ENCODE measurements at regions not wholly inside any gene's neighbourhood (a gene's known extent, or its start where the extent isn't known, plus 50 kb on each side); places are given as distances from the start of the nearest gene placed in this dataset.

- no peak for TF ChIP-seq OSR1 (CRISPR knock-in tag; IDR thresholded peaks at IDR 0.05)
- TF ChIP-seq PATZ1 (CRISPR knock-in tag; IDR thresholded peaks at IDR 0.05; ENCODE audit: borderline replicate concordance) = no peak
- TF ChIP-seq CREB5 (CRISPR knock-in tag; IDR thresholded peaks at IDR 0.05; ENCODE audit: low read depth) = no peak
- TF ChIP-seq BACH2 (CRISPR knock-in tag; IDR thresholded peaks at IDR 0.05; ENCODE audit: borderline replicate concordance) = no peak
- no peak for TF ChIP-seq CSDC2 (CRISPR knock-in tag; IDR thresholded peaks at IDR 0.05)
- no peak for TF ChIP-seq ZNF565 (CRISPR knock-in tag; conservative IDR thresholded peaks at IDR 0.05; ENCODE audit: low read depth)
- TF ChIP-seq SNAI2 (CRISPR knock-in tag; IDR thresholded peaks at IDR 0.05) = no peak
- TF ChIP-seq ZFP30 (CRISPR knock-in tag; IDR thresholded peaks at IDR 0.05) = no peak
- no peak for TF ChIP-seq ZFP3 (CRISPR knock-in tag; IDR thresholded peaks at IDR 0.05)
- no peak for TF ChIP-seq ZNF8 (CRISPR knock-in tag; IDR thresholded peaks at IDR 0.05)
- TF ChIP-seq CSRNP3 (CRISPR knock-in tag; IDR thresholded peaks at IDR 0.05) = no peak
- no peak for TF ChIP-seq ZC3H10 (CRISPR knock-in tag; IDR thresholded peaks at IDR 0.05)
- no peak for TF ChIP-seq POU6F1 (CRISPR knock-in tag; IDR thresholded peaks at IDR 0.05; ENCODE audit: borderline replicate concordance, low read depth)
- TF ChIP-seq ESRRG (CRISPR knock-in tag; IDR thresholded peaks at IDR 0.05) = no peak
Observed at GRCh38 chr12:108400056-108400455, 60.9 kb upstream of the CMKLR1 start.

Data from SK-N-SH treated with all-trans-retinoic acid at 6 μM for 48 hours (cell line).